HEK293 (cell line): ENCODE measurements at regions not wholly inside any gene's neighbourhood (a gene's known extent, or its start where the extent isn't known, plus 50 kb on each side); places are given as distances from the start of the nearest gene placed in this dataset.

Source experiments
- CTCF ChIA-PET: fragments of 350-600 bp; formaldehyde crosslinking; extraction: SDS; loops from one replicate; lab custom pipeline; 2021; ENCODE audit warnings: antibody characterized with exemption; lab: Yijun Ruan, JAX
- POLR2A ChIA-PET: fragments of 300-600 bp; formaldehyde crosslinking; extraction: SDS; loops from one replicate; lab custom pipeline; 2020; ENCODE audit warnings: antibody characterized with exemption, inconsistent platforms; lab: Yijun Ruan, JAX
- H3K27ac ChIP-seq: fragments of 200-500 bp; sonication (Bioruptor generic); 2 replicates; pipeline ENCODE4 v1.5.1; 2014; ENCODE audit warnings: low read depth, low read length, control low read depth, inconsistent platforms; ENCODE audit errors: extremely low read depth
- H3K36me3 ChIP-seq, 2 experiments: fragments of 200-500 bp in 1 of 2; sonication (Bioruptor generic) in 1 of 2; 1 replicate in 1 of 2; 2 replicates in 1 of 2; pipeline ENCODE4 v1.5.1; 2014 to 2017; ENCODE audit warnings: inconsistent platforms in 2 of 2, low read length in 2 of 2; ENCODE audit not compliant: control insufficient read depth in 2 of 2, insufficient read depth in 1 of 2
- H3K4me1 ChIP-seq: fragments of 200-500 bp; sonication (Bioruptor generic); 2 replicates; pipeline ENCODE4 v1.5.1; 2014; ENCODE audit warnings: mild to moderate bottlenecking, low read length, inconsistent platforms; ENCODE audit not compliant: control insufficient read depth, insufficient read depth
- H3K4me3 ChIP-seq: 2 replicates; pipeline ENCODE4 v1.5.1; 2011; ENCODE audit warnings: low read depth, mild to moderate bottlenecking, control low read depth, low read length, moderate library complexity
- H3K9me3 ChIP-seq: fragments of 200-500 bp; sonication (Bioruptor generic); 2 replicates; pipeline ENCODE4 v1.5.1; 2014; ENCODE audit warnings: low read depth, low read length, inconsistent platforms; ENCODE audit not compliant: control insufficient read depth, insufficient read depth
- BCL11A ChIP-seq: fragments of 450-650 bp; formaldehyde crosslinking; IDR thresholded peaks from 2 replicates; pipeline ENCODE4 v1.5.1; 2016; ENCODE audit warnings: low read depth, missing biosample characterization, missing genetic modification characterization
- BCL6B ChIP-seq: fragments of 450-650 bp; formaldehyde crosslinking; IDR thresholded peaks from 2 replicates; pipeline ENCODE4 v1.5.1; 2017; ENCODE audit warnings: missing biosample characterization, missing genetic modification characterization
- CTCF ChIP-seq: fragments of 450-650 bp; formaldehyde crosslinking; IDR thresholded peaks from 2 replicates; pipeline ENCODE4 v1.5.1; 2016; ENCODE audit warnings: missing biosample characterization, missing genetic modification characterization
- EGR2 ChIP-seq: fragments of 450-650 bp; formaldehyde crosslinking; IDR thresholded peaks from 2 replicates; pipeline ENCODE4 v1.5.1; 2016; ENCODE audit warnings: low read depth, missing biosample characterization, missing genetic modification characterization
- OSR2 ChIP-seq: fragments of 450-650 bp; formaldehyde crosslinking; IDR thresholded peaks from 2 replicates; pipeline ENCODE4 v1.5.1; 2016; ENCODE audit warnings: missing biosample characterization, missing genetic modification characterization
- OVOL3 ChIP-seq: fragments of 450-650 bp; formaldehyde crosslinking; IDR thresholded peaks from 2 replicates; pipeline ENCODE4 v1.5.1; 2016; ENCODE audit warnings: missing biosample characterization, missing genetic modification characterization
- TSHZ1 ChIP-seq: fragments of 450-650 bp; formaldehyde crosslinking; IDR thresholded peaks from 2 replicates; pipeline ENCODE4 v1.5.1; 2016; ENCODE audit warnings: missing biosample characterization, missing genetic modification characterization, borderline replicate concordance
- YY1 ChIP-seq: fragments of 450-650 bp; formaldehyde crosslinking; IDR thresholded peaks from 2 replicates; pipeline ENCODE4 v1.5.1; 2018; ENCODE audit warnings: missing biosample characterization, missing genetic modification characterization
- ZBTB20 ChIP-seq: fragments of 450-650 bp; formaldehyde crosslinking; IDR thresholded peaks from 2 replicates; pipeline ENCODE4 v1.5.1; 2016; ENCODE audit warnings: missing biosample characterization, missing genetic modification characterization
- ZNF133 ChIP-seq: fragments of 450-650 bp; formaldehyde crosslinking; IDR thresholded peaks from 2 replicates; pipeline ENCODE4 v1.5.1; 2016; ENCODE audit warnings: missing biosample characterization, missing genetic modification characterization
- ZNF280C ChIP-seq: fragments of 450-650 bp; formaldehyde crosslinking; IDR thresholded peaks from 2 replicates; pipeline ENCODE4 v1.5.1; 2016; ENCODE audit warnings: missing biosample characterization, missing genetic modification characterization
- ZNF354C ChIP-seq: fragments of 450-650 bp; formaldehyde crosslinking; IDR thresholded peaks from 2 replicates; pipeline ENCODE4 v1.5.1; 2016; ENCODE audit warnings: missing biosample characterization, missing genetic modification characterization, low read depth, borderline replicate concordance
- ZNF426 ChIP-seq: fragments of 450-650 bp; formaldehyde crosslinking; IDR thresholded peaks from 2 replicates; pipeline ENCODE4 v1.5.1; 2017; ENCODE audit warnings: missing biosample characterization, missing genetic modification characterization, mild to moderate bottlenecking, inconsistent platforms, moderate library complexity
- ZNF501 ChIP-seq: fragments of 450-650 bp; formaldehyde crosslinking; IDR thresholded peaks from 2 replicates; pipeline ENCODE4 v1.5.1; 2016; ENCODE audit warnings: missing biosample characterization, missing genetic modification characterization
- ZNF544 ChIP-seq: fragments of 450-650 bp; formaldehyde crosslinking; IDR thresholded peaks from 2 replicates; pipeline ENCODE4 v1.5.0; 2017; ENCODE audit warnings: missing biosample characterization, missing genetic modification characterization
- ZNF555 ChIP-seq: fragments of 450-650 bp; formaldehyde crosslinking; conservative IDR thresholded peaks from 2 replicates; pipeline ENCODE4 v1.5.1; 2017; ENCODE audit warnings: missing biosample characterization, mild to moderate bottlenecking, missing genetic modification characterization, inconsistent platforms
- ZNF580 ChIP-seq: fragments of 450-650 bp; formaldehyde crosslinking; IDR thresholded peaks from 2 replicates; pipeline ENCODE4 v1.5.1; 2016; ENCODE audit warnings: missing biosample characterization, missing genetic modification characterization
- ZNF585B ChIP-seq: fragments of 450-650 bp; formaldehyde crosslinking; IDR thresholded peaks from 2 replicates; pipeline ENCODE4 v1.5.1; 2016; ENCODE audit warnings: missing biosample characterization, missing genetic modification characterization
- ZNF623 ChIP-seq: fragments of 450-650 bp; formaldehyde crosslinking; IDR thresholded peaks from 2 replicates; pipeline ENCODE4 v1.5.1; 2016; ENCODE audit warnings: missing biosample characterization, missing genetic modification characterization
- ZNF639 ChIP-seq: fragments of 450-650 bp; formaldehyde crosslinking; IDR thresholded peaks from 2 replicates; pipeline ENCODE4 v1.5.1; 2016; ENCODE audit warnings: missing biosample characterization, missing genetic modification characterization
- ZNF776 ChIP-seq: fragments of 450-650 bp; formaldehyde crosslinking; IDR thresholded peaks from 2 replicates; pipeline ENCODE4 v1.5.0; 2017; ENCODE audit warnings: missing biosample characterization, missing genetic modification characterization, borderline replicate concordance
- ZSCAN16 ChIP-seq: fragments of 450-650 bp; formaldehyde crosslinking; IDR thresholded peaks from 2 replicates; pipeline ENCODE4 v1.5.1; 2016; ENCODE audit warnings: missing biosample characterization, missing genetic modification characterization
- ZSCAN23 ChIP-seq: fragments of 450-650 bp; formaldehyde crosslinking; IDR thresholded peaks from 2 replicates; pipeline ENCODE4 v1.5.1; 2016; ENCODE audit warnings: missing biosample characterization, missing genetic modification characterization

- no peak overlapping the region for H3K4me3 ChIP-seq
- no peaks in the 10 kb centered on the region for H3K36me3 ChIP-seq
- POLR2A ChIA-PET: no interaction called here
These were observed 134.0 kb upstream of the TBL1XR1 start for GRCh38 chr3:177331203-177331835.

GRCh38 chr3:177332955-177333354, 135.7 kb upstream of the TBL1XR1 start:
- no peak overlapping the region for H3K4me3 ChIP-seq
- ChIA-PET CTCF (no interaction called here), POLR2A (no interaction called here)
- no peaks in the 10 kb centered on the region for H3K9me3 ChIP-seq
- no peaks in the 10 kb centered on the region for H3K4me1 ChIP-seq
- H3K27ac ChIP-seq: no peak overlapping the region
- H3K36me3 ChIP-seq: no peaks in the 10 kb centered on the region
- TF ChIP-seq TSHZ1 (tag by site-specific recombination): no peak
- TF ChIP-seq YY1 (tag by site-specific recombination): no peak
- TF ChIP-seq OSR2: no peak
- TF ChIP-seq ZNF555 (tag by site-specific recombination): no peak
- TF ChIP-seq BCL6B: no peak
- no peak for TF ChIP-seq ZNF776 (tag by site-specific recombination)
- no peak for TF ChIP-seq ZNF544
- TF ChIP-seq ZBTB20 (tag by site-specific recombination): no peak
- TF ChIP-seq CTCF (tag by site-specific recombination): no peak
- no peak for TF ChIP-seq ZNF501 (tag by site-specific recombination)
- no peak for TF ChIP-seq ZNF133
- TF ChIP-seq ZSCAN16 (tag by site-specific recombination): no peak
- TF ChIP-seq ZSCAN23: no peak
- no peak for TF ChIP-seq ZNF623
- no peak for TF ChIP-seq ZNF280C (tag by site-specific recombination)
- no peak for TF ChIP-seq ZNF426
- no peak for TF ChIP-seq ZNF585B (tag by site-specific recombination)

More at GRCh38 chr3:177331203-177331835, 134.0 kb upstream of the TBL1XR1 start:
- CTCF ChIA-PET: no interaction called here
- Histone ChIP-seq H3K9me3 (no peaks in the 10 kb centered on the region), H3K27ac (no peak overlapping the region), H3K4me1 (no peaks in the 10 kb centered on the region)
- TF ChIP-seq BCL11A (tag by site-specific recombination) (no peak), EGR2 (tag by site-specific recombination) (no peak), ZNF580 (tag by site-specific recombination) (no peak), ZNF639 (tag by site-specific recombination) (no peak), OVOL3 (tag by site-specific recombination) (no peak), ZNF354C (tag by site-specific recombination) (no peak)
